Ascending aorta (tissue), 2 donors: ENCODE measurements at regions not wholly inside any gene's neighbourhood (a gene's known extent, or its start where the extent isn't known, plus 50 kb on each side); places are given as distances from the start of the nearest gene placed in this dataset.

Experiments
- DNase-seq, 2 donors: peaks; one replicate each; pipeline ENCODE4 v3.0.0-alpha.2; 2019; ENCODE audit warnings: low spot score in 2 of 2
- H3K27ac ChIP-seq, 2 donors: fragments of 200-600 bp; sonication (generic); one replicate each; pipeline ENCODE4 v1.5.1; 2016 to 2017; ENCODE audit warnings: mild to moderate bottlenecking in 1 of 2
- H3K27me3 ChIP-seq: fragments of 200-600 bp; sonication (generic); one replicate; pipeline ENCODE4 v1.5.1; 2017
- H3K36me3 ChIP-seq, 2 donors: fragments of 200-600 bp; sonication (generic); one replicate each; pipeline ENCODE4 v1.5.1; 2016
- H3K4me1 ChIP-seq, 2 donors: fragments of 200-600 bp; sonication (generic); one replicate each; pipeline ENCODE4 v1.5.1; 2016 to 2017; ENCODE audit warnings: mild to moderate bottlenecking in 1 of 2
- H3K4me3 ChIP-seq, 2 donors: fragments of 200-600 bp; sonication (generic); one replicate each; pipeline ENCODE4 v1.5.1; 2016 to 2017; ENCODE audit warnings: mild to moderate bottlenecking in 1 of 2
- H3K9me3 ChIP-seq, 2 donors: fragments of 200-600 bp; sonication (generic); one replicate each; pipeline ENCODE4 v1.5.1; 2016
- intact Hi-C: fragments of 100-400 bp; cut with DNase I; formaldehyde crosslinking; loops from one replicate; pipeline ENCODE4 v1.15.1; 2023
- TF ChIP-seq, protein P1 (sequence below), 3 experiments: fragments of 200-600 bp in 2 of 3; fragments of 450-650 bp in 1 of 3; sonication (generic) in 2 of 3; IDR thresholded peaks; one replicate each; pipeline ENCODE4 v1.5.1; 2016 to 2019; ENCODE audit warnings: antibody characterized with exemption in 3 of 3, mild to moderate bottlenecking in 1 of 3, moderate library complexity in 1 of 3

- no peaks in the 10 kb centered on the region for H3K36me3 ChIP-seq
- DNase-seq = no peak
- TF ChIP-seq, protein P1, sequence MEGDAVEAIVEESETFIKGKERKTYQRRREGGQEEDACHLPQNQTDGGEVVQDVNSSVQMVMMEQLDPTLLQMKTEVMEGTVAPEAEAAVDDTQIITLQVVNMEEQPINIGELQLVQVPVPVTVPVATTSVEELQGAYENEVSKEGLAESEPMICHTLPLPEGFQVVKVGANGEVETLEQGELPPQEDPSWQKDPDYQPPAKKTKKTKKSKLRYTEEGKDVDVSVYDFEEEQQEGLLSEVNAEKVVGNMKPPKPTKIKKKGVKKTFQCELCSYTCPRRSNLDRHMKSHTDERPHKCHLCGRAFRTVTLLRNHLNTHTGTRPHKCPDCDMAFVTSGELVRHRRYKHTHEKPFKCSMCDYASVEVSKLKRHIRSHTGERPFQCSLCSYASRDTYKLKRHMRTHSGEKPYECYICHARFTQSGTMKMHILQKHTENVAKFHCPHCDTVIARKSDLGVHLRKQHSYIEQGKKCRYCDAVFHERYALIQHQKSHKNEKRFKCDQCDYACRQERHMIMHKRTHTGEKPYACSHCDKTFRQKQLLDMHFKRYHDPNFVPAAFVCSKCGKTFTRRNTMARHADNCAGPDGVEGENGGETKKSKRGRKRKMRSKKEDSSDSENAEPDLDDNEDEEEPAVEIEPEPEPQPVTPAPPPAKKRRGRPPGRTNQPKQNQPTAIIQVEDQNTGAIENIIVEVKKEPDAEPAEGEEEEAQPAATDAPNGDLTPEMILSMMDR (IDR thresholded peaks at IDR 0.05) = no peak
- no peaks in the 10 kb centered on the region for H3K9me3 ChIP-seq
- H3K4me3 ChIP-seq = no peak overlapping the region
- H3K27ac ChIP-seq = no peak overlapping the region
- no peaks in the 10 kb centered on the region for H3K4me1 ChIP-seq
- no peaks in the 10 kb centered on the region for H3K27me3 ChIP-seq
- intact Hi-C loops = no loop called here
These were observed 177.8 kb upstream of the SFRP2 start for GRCh38 chr4:153966641-153967040.

DNA sequence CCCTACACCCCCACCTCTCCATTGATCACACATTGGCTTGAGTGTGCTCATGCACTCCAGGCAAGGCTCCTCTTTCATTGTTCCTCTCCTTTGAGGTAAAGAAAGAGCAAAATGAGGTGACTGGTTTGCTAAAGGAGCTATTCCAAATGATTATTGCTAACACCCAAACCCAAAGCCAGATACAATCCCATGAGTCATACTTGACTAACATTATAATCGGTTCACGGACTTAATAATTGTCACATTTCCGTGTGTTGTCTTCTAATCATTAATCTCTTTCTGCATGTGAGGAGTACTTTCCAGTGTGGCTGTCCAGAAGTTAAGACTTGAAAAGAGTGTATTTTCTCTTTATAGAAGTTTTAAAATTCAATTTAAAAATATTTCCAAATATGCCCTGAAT, 174.3 kb upstream of the SFRP2 start:
- DNase-seq = no peak
- Histone ChIP-seq H3K27me3 (no peaks in the 10 kb centered on the region), H3K27ac (no peak overlapping the region), H3K36me3 (no peaks in the 10 kb centered on the region), H3K4me3 (no peak overlapping the region), H3K4me1 (no peaks in the 10 kb centered on the region), H3K9me3 (no peaks in the 10 kb centered on the region)
- TF ChIP-seq, protein P1 (IDR thresholded peaks at IDR 0.05) = no peak
- intact Hi-C loops = no loop called here

DNA sequence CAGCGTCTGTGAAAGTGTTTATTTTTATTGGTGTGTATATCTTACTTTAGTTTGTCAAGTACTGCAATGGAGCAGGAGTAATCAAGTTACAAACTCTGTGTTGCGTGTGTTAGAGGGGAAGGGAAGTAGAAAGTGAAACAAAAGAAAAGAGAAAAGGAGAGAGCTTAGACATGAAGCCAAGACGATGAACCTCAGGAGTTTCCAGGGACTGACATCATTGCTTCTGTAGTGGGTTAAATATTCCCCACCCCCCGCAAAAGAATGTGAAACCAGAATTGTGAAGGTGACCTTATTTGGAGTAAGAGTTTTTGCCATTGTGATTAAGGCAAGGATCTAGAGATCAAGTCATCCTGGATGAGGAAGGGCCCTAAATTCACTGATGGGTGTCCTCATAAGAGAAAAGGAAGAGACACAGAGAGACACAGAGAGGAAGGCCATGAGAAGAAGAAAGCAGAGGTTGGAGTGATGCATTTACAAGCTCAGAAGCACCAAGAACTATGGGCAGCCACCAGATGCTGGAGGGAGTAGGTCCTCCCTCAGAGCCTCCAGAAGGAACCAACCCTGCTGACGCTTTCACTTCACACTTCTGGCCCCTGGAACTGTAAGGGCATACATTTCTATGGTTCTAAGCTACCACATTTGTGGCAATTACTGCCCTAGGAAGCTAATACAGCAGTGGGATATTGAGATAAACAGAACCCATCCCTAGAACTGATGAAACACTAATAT, 173.6 kb upstream of the SFRP2 start:
- Histone ChIP-seq H3K4me1 (no peaks in the 10 kb centered on the region), H3K27me3 (no peaks in the 10 kb centered on the region), H3K27ac (no peak overlapping the region), H3K36me3 (no peaks in the 10 kb centered on the region), H3K9me3 (no peaks in the 10 kb centered on the region), H3K4me3 (no peak overlapping the region)
- intact Hi-C loops = no loop called here
- no peak for DNase-seq
- TF ChIP-seq, protein P1 (IDR thresholded peaks at IDR 0.05) = no peak

- H3K27me3 ChIP-seq = no peaks in the 10 kb centered on the region
- no peaks in the 10 kb centered on the region for H3K36me3 ChIP-seq
- H3K27ac ChIP-seq = no peak overlapping the region
- H3K4me1 ChIP-seq = no peaks in the 10 kb centered on the region
- no peak overlapping the region for H3K4me3 ChIP-seq
- TF ChIP-seq, protein P1 (IDR thresholded peaks at IDR 0.05) = no peak
- intact Hi-C loops = no loop called here
- H3K9me3 ChIP-seq = no peaks in the 10 kb centered on the region
- DNase-seq = no peak
These were observed 166.4 kb upstream of the SFRP2 start for GRCh38 chr4:153955327-153955726.

DNA sequence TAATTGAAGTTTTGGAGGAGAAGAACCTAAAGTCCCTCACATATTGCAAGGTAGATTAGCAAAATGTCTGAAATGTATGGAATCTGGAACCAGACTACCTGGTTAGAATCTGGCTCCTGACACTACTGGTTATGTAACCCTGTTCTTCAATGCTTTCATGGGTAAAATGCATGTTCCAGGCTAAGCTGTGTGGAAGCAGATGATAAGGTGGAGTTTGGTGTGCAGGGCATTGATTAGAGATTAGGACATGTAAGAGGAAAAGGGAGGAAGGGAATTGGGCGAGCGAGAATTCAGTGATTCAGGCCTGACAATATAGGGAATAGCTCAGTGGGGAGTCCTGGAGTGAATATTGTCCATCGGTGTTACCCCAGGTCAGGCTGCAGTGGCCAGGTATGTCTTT, 165.8 kb upstream of the SFRP2 start:
- no peaks in the 10 kb centered on the region for H3K4me1 ChIP-seq
- intact Hi-C loops = no loop called here
- no peak overlapping the region for H3K27ac ChIP-seq
- H3K27me3 ChIP-seq = no peaks in the 10 kb centered on the region
- H3K9me3 ChIP-seq = no peaks in the 10 kb centered on the region
- no peak overlapping the region for H3K4me3 ChIP-seq
- TF ChIP-seq, protein P1 (IDR thresholded peaks at IDR 0.05) = no peak
- no peak for DNase-seq
- no peaks in the 10 kb centered on the region for H3K36me3 ChIP-seq
